ENCODE measurements at regions not wholly inside any gene's neighbourhood (a gene's known extent, or its start where the extent isn't known, plus 50 kb on each side); places are given as distances from the start of the nearest gene placed in this dataset.

- no peak overlapping the region for H3K27ac ChIP-seq
Observed at GRCh38 chr20:48407710-48408109, 420.1 kb downstream of the PREX1 start.

GRCh38 chr20:48406912-48407340, 420.9 kb downstream of the PREX1 start:
- peaks cover 14% of the 10 kb centered on the region for H3K27me3 ChIP-seq
- H3K9me3 ChIP-seq = no peaks in the 10 kb centered on the region
- H3K27ac ChIP-seq = no peak overlapping the region
- TF ChIP-seq CTCF (IDR thresholded peaks at IDR 0.05) = no peak
- H3K4me1 ChIP-seq (ENCODE audit: control insufficient read depth in 1 of 2, insufficient read depth in 1 of 2, low read depth in 1 of 2, low read length in 1 of 2) = no peaks in the 10 kb centered on the region
- H3K36me3 ChIP-seq = no peaks in the 10 kb centered on the region
- H3K4me3 ChIP-seq (ENCODE audit: low read depth in 1 of 2, low read length in 1 of 2) = no peak overlapping the region

More at GRCh38 chr20:48407710-48408109, 420.1 kb downstream of the PREX1 start:
- no peaks in the 10 kb centered on the region for H3K9me3 ChIP-seq
- H3K4me3 ChIP-seq (ENCODE audit: low read depth in 1 of 2, low read length in 1 of 2) = no peak overlapping the region
- no peaks in the 10 kb centered on the region for H3K4me1 ChIP-seq (ENCODE audit: control insufficient read depth in 1 of 2, insufficient read depth in 1 of 2, low read depth in 1 of 2, low read length in 1 of 2)
- peaks cover 14% of the 10 kb centered on the region for H3K27me3 ChIP-seq
- TF ChIP-seq CTCF (IDR thresholded peaks at IDR 0.05) = no peak
- no peaks in the 10 kb centered on the region for H3K36me3 ChIP-seq

- Histone ChIP-seq H3K27me3 (peaks cover 14% of the 10 kb centered on the region), H3K36me3 (no peaks in the 10 kb centered on the region), H3K4me3 (ENCODE audit: low read depth in 1 of 2, low read length in 1 of 2) (no peak overlapping the region), H3K4me1 (ENCODE audit: control insufficient read depth in 1 of 2, insufficient read depth in 1 of 2, low read depth in 1 of 2, low read length in 1 of 2) (no peaks in the 10 kb centered on the region), H3K27ac (no peak overlapping the region), H3K9me3 (no peaks in the 10 kb centered on the region)
- no peak for TF ChIP-seq CTCF (IDR thresholded peaks at IDR 0.05)
Observed at GRCh38 chr20:48406498-48406897, 421.3 kb downstream of the PREX1 start.

GRCh38 chr20:48405909-48406308, 421.9 kb downstream of the PREX1 start:
- H3K4me1 ChIP-seq (ENCODE audit: control insufficient read depth in 1 of 2, insufficient read depth in 1 of 2, low read depth in 1 of 2, low read length in 1 of 2) = no peaks in the 10 kb centered on the region
- no peak for TF ChIP-seq CTCF (IDR thresholded peaks at IDR 0.05)
- no peak overlapping the region for H3K4me3 ChIP-seq (ENCODE audit: low read depth in 1 of 2, low read length in 1 of 2)
- no peaks in the 10 kb centered on the region for H3K9me3 ChIP-seq
- H3K27ac ChIP-seq = no peak overlapping the region
- peaks cover 14% of the 10 kb centered on the region for H3K27me3 ChIP-seq
- no peaks in the 10 kb centered on the region for H3K36me3 ChIP-seq

GRCh38 chr20:48404598-48404997, 423.2 kb downstream of the PREX1 start:
- Histone ChIP-seq H3K27ac (no peak overlapping the region), H3K27me3 (peaks cover 14% of the 10 kb centered on the region), H3K9me3 (no peaks in the 10 kb centered on the region), H3K36me3 (no peaks in the 10 kb centered on the region), H3K4me1 (ENCODE audit: control insufficient read depth in 1 of 2, insufficient read depth in 1 of 2, low read depth in 1 of 2, low read length in 1 of 2) (no peaks in the 10 kb centered on the region), H3K4me3 (ENCODE audit: low read depth in 1 of 2, low read length in 1 of 2) (no peak overlapping the region)
- no peak for TF ChIP-seq CTCF (IDR thresholded peaks at IDR 0.05)
